Common myeloid progenitor, CD34-positive (primary cell): ENCODE measurements at regions not wholly inside any gene's neighbourhood (a gene's known extent, or its start where the extent isn't known, plus 50 kb on each side); places are given as distances from the start of the nearest gene placed in this dataset.

Experiments
- CTCF ChIA-PET: fragments of 350-600 bp; sonication (Branson Sonifier 250); formaldehyde crosslinking; loops from one replicate; lab custom pipeline; 2021; ENCODE audit warnings: antibody characterized with exemption; lab: Charles Lee
- POLR2A ChIA-PET: fragments of 350-600 bp; sonication (Branson Sonifier 250); formaldehyde crosslinking; loops from one replicate; lab custom pipeline; 2021; ENCODE audit warnings: antibody characterized with exemption; lab: Charles Lee
- DNase-seq, 3 donors: peaks; one replicate each; pipeline versions ENCODE4 v3.0.0 to v3.0.0-alpha.2; 2013
- H3K27ac ChIP-seq, 2 experiments: 1 replicate in 1 of 2; 2 replicates in 1 of 2; pipeline ENCODE4 v1.7.0; 2013; ENCODE audit warnings: inconsistent platforms in 2 of 2, low read length in 2 of 2, mild to moderate bottlenecking in 2 of 2, low read depth in 1 of 2, moderate library complexity in 1 of 2; ENCODE audit not compliant: severe bottlenecking in 2 of 2, insufficient read depth in 1 of 2, poor library complexity in 1 of 2
- H3K27me3 ChIP-seq, 5 experiments: replicated peaks in 2 of 5; 1 replicate in 3 of 5; 2 replicates in 2 of 5; pipeline versions ENCODE4 v1.6.1 to v1.7.0; 2013; ENCODE audit warnings: low read length in 4 of 5, mild to moderate bottlenecking in 2 of 5, moderate library complexity in 2 of 5, inconsistent platforms in 1 of 5; ENCODE audit not compliant: insufficient read depth in 5 of 5, control insufficient read depth in 4 of 5
- H3K36me3 ChIP-seq, 4 experiments: 1 replicate in 2 of 4; 2 replicates in 2 of 4; pipeline versions ENCODE4 v1.6.1 to v1.7.0; 2013; ENCODE audit warnings: low read length in 3 of 4, control low read depth in 1 of 4, mild to moderate bottlenecking in 1 of 4; ENCODE audit not compliant: control insufficient read depth in 4 of 4, insufficient read depth in 4 of 4
- H3K4me1 ChIP-seq, 4 experiments: 1 replicate in 3 of 4; 2 replicates in 1 of 4; pipeline versions ENCODE4 v1.6.1 to v1.7.1; 2013; ENCODE audit warnings: low read length in 3 of 4, mild to moderate bottlenecking in 3 of 4, control low read depth in 1 of 4, inconsistent platforms in 1 of 4, moderate library complexity in 1 of 4; ENCODE audit not compliant: control insufficient read depth in 4 of 4, insufficient read depth in 4 of 4; ENCODE audit errors: control extremely low read depth in 1 of 4
- H3K4me3 ChIP-seq, 7 experiments: 1 replicate in 4 of 7; 2 replicates in 3 of 7; pipeline versions ENCODE4 v1.5.1 to v1.7.0; 2013; ENCODE audit warnings: mild to moderate bottlenecking in 7 of 7, low read length in 6 of 7, moderate library complexity in 6 of 7, inconsistent platforms in 2 of 7, low read depth in 2 of 7, control low read depth in 1 of 7; ENCODE audit not compliant: insufficient read depth in 4 of 7, control insufficient read depth in 1 of 7; ENCODE audit errors: extremely low read depth in 1 of 7
- H3K9me3 ChIP-seq, 5 experiments: 1 replicate in 4 of 5; 2 replicates in 1 of 5; pipeline versions ENCODE4 v1.6.1 to v1.7.1; 2013; ENCODE audit warnings: low read length in 4 of 5, mild to moderate bottlenecking in 2 of 5, inconsistent platforms in 1 of 5, low read depth in 1 of 5, moderate library complexity in 1 of 5; ENCODE audit not compliant: control insufficient read depth in 4 of 5, insufficient read depth in 2 of 5; ENCODE audit errors: control extremely low read depth in 1 of 5
- WGBS: methylation state at CpG from one replicate; pipeline ENCODE4 v1.1.5; 2013; ENCODE audit not compliant: insufficient coverage; 5-methylcytosine and 5-hydroxymethylcytosine counted together

- H3K27me3 ChIP-seq, result peaks cover 0 to 2% (median 0%) of the 10 kb centered on the region in 5 experiments
- no peak for DNase-seq
- WGBS, result 100% methylated on average over 2 of the region's 2 CpGs
- ChIA-PET CTCF (no interaction called here), POLR2A (no interaction called here)
- no peak overlapping the region for H3K4me3 ChIP-seq
- H3K4me1 ChIP-seq, result no peaks in the 10 kb centered on the region
- H3K36me3 ChIP-seq, result no peaks in the 10 kb centered on the region
- H3K27ac ChIP-seq, result no peak overlapping the region
- H3K9me3 ChIP-seq, result no peaks in the 10 kb centered on the region
Observed at GRCh38 chr14:26339381-26339780, 258.5 kb downstream of the NOVA1 start.

GRCh38 chr14:26338231-26338630 is 259.6 kb downstream of the NOVA1 start:
- ChIA-PET CTCF (no interaction called here), POLR2A (no interaction called here)
- Histone ChIP-seq H3K4me3 (no peak overlapping the region), H3K27ac (no peak overlapping the region), H3K9me3 (no peaks in the 10 kb centered on the region), H3K36me3 (no peaks in the 10 kb centered on the region), H3K4me1 (no peaks in the 10 kb centered on the region), H3K27me3 (peaks cover 0 to 2% (median 0%) of the 10 kb centered on the region in 5 experiments)
- DNase-seq, result no peak
- 40% methylated on average over 1 of the region's 2 CpGs for WGBS

- no CpG with 5 or more reads among the region's 3 CpGs for WGBS
- Histone ChIP-seq H3K36me3 (no peaks in the 10 kb centered on the region), H3K4me3 (no peak overlapping the region), H3K9me3 (no peaks in the 10 kb centered on the region), H3K27ac (no peak overlapping the region), H3K27me3 (peaks cover 0 to 2% (median 0%) of the 10 kb centered on the region in 5 experiments), H3K4me1 (no peaks in the 10 kb centered on the region)
- POLR2A ChIA-PET, result no interaction called here
- CTCF ChIA-PET, result no interaction called here
- DNase-seq, result no peak
Observed at GRCh38 chr14:26334288-26334687, 263.5 kb downstream of the NOVA1 start.

GRCh38 chr14:26332966-26333365 is 264.9 kb downstream of the NOVA1 start:
- POLR2A ChIA-PET, result no interaction called here
- WGBS, result 96% methylated on average over 10 of the region's 11 CpGs
- no peaks in the 10 kb centered on the region for H3K4me1 ChIP-seq

GRCh38 chr14:26330982-26331381 is 266.9 kb downstream of the NOVA1 start:
- H3K27me3 ChIP-seq, result no peaks in the 10 kb centered on the region
- H3K4me1 ChIP-seq, result no peaks in the 10 kb centered on the region
- no peaks in the 10 kb centered on the region for H3K9me3 ChIP-seq
- CTCF ChIA-PET, result no interaction called here
- H3K4me3 ChIP-seq, result no peak overlapping the region
- no peaks in the 10 kb centered on the region for H3K36me3 ChIP-seq
- H3K27ac ChIP-seq, result no peak overlapping the region
- POLR2A ChIA-PET, result no interaction called here
- no CpG with 5 or more reads among the region's 1 CpG for WGBS
- no peak for DNase-seq

More at GRCh38 chr14:26332966-26333365, 264.9 kb downstream of the NOVA1 start:
- no peak overlapping the region for H3K27ac ChIP-seq
- CTCF ChIA-PET, result no interaction called here
- no peaks in the 10 kb centered on the region for H3K36me3 ChIP-seq
- DNase-seq, result no peak
- no peak overlapping the region for H3K4me3 ChIP-seq
- no peaks in the 10 kb centered on the region for H3K9me3 ChIP-seq
- H3K27me3 ChIP-seq, result no peaks in the 10 kb centered on the region

- no peaks in the 10 kb centered on the region for H3K36me3 ChIP-seq
- no peaks in the 10 kb centered on the region for H3K9me3 ChIP-seq
- H3K4me3 ChIP-seq, result no peak overlapping the region
- no peaks in the 10 kb centered on the region for H3K4me1 ChIP-seq
- H3K27ac ChIP-seq, result no peak overlapping the region
- no peaks in the 10 kb centered on the region for H3K27me3 ChIP-seq
- CTCF ChIA-PET, result no interaction called here
- POLR2A ChIA-PET, result no interaction called here
- no peak for DNase-seq
Observed at GRCh38 chr14:26328791-26329190, 269.0 kb downstream of the NOVA1 start.

- Histone ChIP-seq H3K9me3 (no peaks in the 10 kb centered on the region), H3K27me3 (no peaks in the 10 kb centered on the region), H3K27ac (no peak overlapping the region), H3K4me3 (no peak overlapping the region), H3K36me3 (no peaks in the 10 kb centered on the region), H3K4me1 (no peaks in the 10 kb centered on the region)
- no peak for DNase-seq
- WGBS, result 90% methylated on average over 2 of the region's 5 CpGs
- ChIA-PET CTCF (no interaction called here), POLR2A (no interaction called here)
Observed at GRCh38 chr14:26323869-26324268, 274.0 kb downstream of the NOVA1 start.
